Forelimb muscle (tissue), 1 donor: ENCODE measurements at regions not wholly inside any gene's neighbourhood (a gene's known extent, or its start where the extent isn't known, plus 50 kb on each side); places are given as distances from the start of the nearest gene placed in this dataset.

Experiments used
- DNase-seq: peaks from one replicate; pipeline ENCODE4 v3.0.0-alpha.2; 2013; ENCODE audit warnings: low read depth

- DNase-seq: no peak
Measured at GRCh38 chr5:162324328-162324727, 256.8 kb downstream of the GABRG2 start.

- no peak for DNase-seq
Measured at GRCh38 chr5:162325143-162325727, 257.7 kb downstream of the GABRG2 start.

- DNase-seq: no peak
Measured at GRCh38 chr5:162334944-162335343, 267.4 kb downstream of the GABRG2 start.

GRCh38 chr5:162360373-162360931 lies 292.9 kb downstream of the GABRG2 start:
- no peak for DNase-seq

GRCh38 chr5:162372256-162372655 lies 304.7 kb downstream of the GABRG2 start:
- DNase-seq: no peak

GRCh38 chr5:162377895-162378294 lies 310.3 kb downstream of the GABRG2 start:
- no peak for DNase-seq

GRCh38 chr5:162382839-162383238 lies 315.3 kb downstream of the GABRG2 start:
- DNase-seq: no peak

GRCh38 chr5:162384225-162384624 lies 316.7 kb downstream of the GABRG2 start:
- DNase-seq: no peak

- no peak for DNase-seq
Measured at GRCh38 chr5:162391833-162392232, 324.3 kb downstream of the GABRG2 start.

- no peak for DNase-seq
Measured at GRCh38 chr5:162392336-162392735, 324.8 kb downstream of the GABRG2 start.

GRCh38 chr5:162393534-162393933 lies 326.0 kb downstream of the GABRG2 start:
- DNase-seq: no peak

GRCh38 chr5:162407614-162408013 lies 340.0 kb downstream of the GABRG2 start:
- DNase-seq: no peak

GRCh38 chr5:162410365-162410764 lies 342.8 kb downstream of the GABRG2 start:
- DNase-seq: no peak

GRCh38 chr5:162429142-162429541 lies 361.6 kb downstream of the GABRG2 start:
- no peak for DNase-seq

- DNase-seq: no peak
Measured at GRCh38 chr5:162434281-162434680, 366.7 kb downstream of the GABRG2 start.

- DNase-seq: no peak
Measured at GRCh38 chr5:162436055-162436454, 368.5 kb downstream of the GABRG2 start.

- DNase-seq: no peak
Measured at GRCh38 chr5:162444129-162444762, 376.7 kb downstream of the GABRG2 start.

- no peak for DNase-seq
Measured at GRCh38 chr5:162456086-162456485, 388.5 kb downstream of the GABRG2 start.

GRCh38 chr5:162466011-162466410 lies 398.4 kb downstream of the GABRG2 start:
- DNase-seq: no peak

GRCh38 chr5:162473041-162473714 lies 405.6 kb downstream of the GABRG2 start:
- DNase-seq: no peak

- no peak for DNase-seq
Measured at GRCh38 chr5:162474239-162474638, 406.7 kb downstream of the GABRG2 start.

- DNase-seq: no peak
Measured at GRCh38 chr5:162484095-162484494, 416.5 kb downstream of the GABRG2 start.

GRCh38 chr5:162484986-162485385 lies 417.4 kb downstream of the GABRG2 start:
- DNase-seq: no peak
